Neural progenitor cell (in vitro differentiated cells): ENCODE measurements at regions not wholly inside any gene's neighbourhood (a gene's known extent, or its start where the extent isn't known, plus 50 kb on each side); places are given as distances from the start of the nearest gene placed in this dataset.

Experiments used
- DNase-seq: peaks from one replicate; pipeline ENCODE4 v3.0.0-alpha.2; 2016; ENCODE audit warnings: low spot score
- H2AFZ ChIP-seq: fragments of 200-600 bp; sonication (generic); replicated peaks from 2 replicates; pipeline ENCODE4 v1.6.1; 2016; ENCODE audit warnings: antibody characterized with exemption
- H3F3A ChIP-seq: fragments of 200-600 bp; sonication (generic); 2 replicates; pipeline ENCODE4 v1.6.1; 2016; ENCODE audit warnings: antibody characterized with exemption, low read depth
- H3K27ac ChIP-seq: fragments of 200-600 bp; sonication (generic); 2 replicates; pipeline ENCODE4 v1.5.1; 2016; ENCODE audit warnings: mild to moderate bottlenecking
- H3K27me3 ChIP-seq: fragments of 200-600 bp; sonication (generic); 2 replicates; pipeline ENCODE4 v1.6.1; 2016; ENCODE audit warnings: mild to moderate bottlenecking, moderate library complexity
- H3K36me3 ChIP-seq: fragments of 200-600 bp; sonication (generic); 2 replicates; pipeline ENCODE4 v1.5.1; 2016
- H3K4me1 ChIP-seq: fragments of 200-600 bp; sonication (generic); 2 replicates; pipeline ENCODE4 v1.6.1; 2016; ENCODE audit warnings: mixed run types
- H3K4me2 ChIP-seq: fragments of 200-600 bp; sonication (generic); 2 replicates; pipeline ENCODE4 v1.6.1; 2016
- H3K4me3 ChIP-seq: fragments of 200-600 bp; sonication (generic); 2 replicates; pipeline ENCODE4 v1.5.1; 2016
- H3K79me2 ChIP-seq: fragments of 200-600 bp; sonication (generic); 2 replicates; pipeline ENCODE4 v1.6.1; 2016; ENCODE audit warnings: low read depth
- H3K9ac ChIP-seq: fragments of 200-600 bp; sonication (generic); 2 replicates; pipeline ENCODE4 v1.6.1; 2016
- H3K9me3 ChIP-seq: fragments of 200-600 bp; sonication (generic); 2 replicates; pipeline ENCODE4 v1.5.1; 2016; ENCODE audit warnings: low read depth
- H4K20me1 ChIP-seq: fragments of 200-600 bp; sonication (generic); 2 replicates; pipeline ENCODE4 v1.6.1; 2016; ENCODE audit warnings: low read depth
- H3K27ac Mint-ChIP-seq: 3 replicates; pipeline ENCODE4 v1.8.0; 2021; ENCODE audit warnings: mixed read lengths
- H3K27me3 Mint-ChIP-seq: 2 replicates; pipeline ENCODE4 v1.8.0; 2022; ENCODE audit warnings: low read depth, mild to moderate bottlenecking, inconsistent platforms, moderate library complexity, mixed read lengths; ENCODE audit not compliant: insufficient read depth
- H3K36me3 Mint-ChIP-seq: 3 replicates; pipeline ENCODE4 v1.8.0; 2021; ENCODE audit warnings: mixed read lengths
- H3K4me1 Mint-ChIP-seq: 3 replicates; pipeline ENCODE4 v1.8.0; 2021; ENCODE audit warnings: mixed read lengths
- H3K4me3 Mint-ChIP-seq: 3 replicates; pipeline ENCODE4 v1.8.0; 2021; ENCODE audit warnings: mild to moderate bottlenecking, moderate library complexity, mixed read lengths
- H3K9me3 Mint-ChIP-seq: 3 replicates; pipeline ENCODE4 v1.8.0; 2020; ENCODE audit warnings: mixed read lengths
- CTCF ChIP-seq: fragments of 200-600 bp; sonication (generic); IDR thresholded peaks from 2 replicates; pipeline ENCODE4 v1.5.1; 2017; ENCODE audit warnings: antibody characterized with exemption, mild to moderate bottlenecking
- EZH2 ChIP-seq: fragments of 200-600 bp; sonication (generic); IDR thresholded peaks from 2 replicates; pipeline ENCODE4 v1.6.1; 2017; ENCODE audit warnings: antibody characterized with exemption, mild to moderate bottlenecking, moderate library complexity
- EZH2phosphoT487 ChIP-seq: fragments of 200-600 bp; sonication (generic); IDR thresholded peaks from 2 replicates; pipeline ENCODE4 v1.6.1; 2017; ENCODE audit warnings: antibody characterized with exemption

GRCh38 chr14:97296176-97296575 is 499.0 kb downstream of the VRK1 start:
- H3K36me3 Mint-ChIP-seq = no peaks in the 10 kb centered on the region

GRCh38 chr14:97297100-97297499 is 499.9 kb downstream of the VRK1 start:
- Mint-ChIP-seq H3K9me3 (no peaks in the 10 kb centered on the region), H3K27me3 (peaks cover 7% of the 10 kb centered on the region), H3K36me3 (no peaks in the 10 kb centered on the region), H3K4me3 (no peak overlapping the region), H3K27ac (no peak overlapping the region), H3K4me1 (peaks cover 14% of the 10 kb centered on the region)
- Histone ChIP-seq H3K79me2 (no peaks in the 10 kb centered on the region), H3K27ac (no peak overlapping the region), H2AFZ (no peak overlapping the region), H3K4me2 (no peak overlapping the region), H3K36me3 (no peaks in the 10 kb centered on the region), H3F3A (no peaks in the 10 kb centered on the region), H3K27me3 (no peaks in the 10 kb centered on the region), H3K4me1 (peaks cover 15% of the 10 kb centered on the region), H3K4me3 (no peak overlapping the region), H3K9ac (no peak overlapping the region), H3K9me3 (no peaks in the 10 kb centered on the region), H4K20me1 (no peaks in the 10 kb centered on the region)
- DNase-seq = no peak
- TF ChIP-seq EZH2phosphoT487 = no peak
- no peak for TF ChIP-seq CTCF
- TF ChIP-seq EZH2 = no peak

More at GRCh38 chr14:97296176-97296575, 499.0 kb downstream of the VRK1 start:
- Mint-ChIP-seq H3K4me1 (peaks cover 14% of the 10 kb centered on the region), H3K9me3 (no peaks in the 10 kb centered on the region), H3K4me3 (no peak overlapping the region), H3K27me3 (peaks cover 7% of the 10 kb centered on the region), H3K27ac (no peak overlapping the region)
- no peak for TF ChIP-seq EZH2phosphoT487
- no peak for TF ChIP-seq EZH2
- TF ChIP-seq CTCF = no peak
- H3K9me3 ChIP-seq = no peaks in the 10 kb centered on the region
- H2AFZ ChIP-seq = no peak overlapping the region
- no peak overlapping the region for H3K9ac ChIP-seq
- H3K4me2 ChIP-seq = no peak overlapping the region
- no peak overlapping the region for H3K4me3 ChIP-seq
- no peaks in the 10 kb centered on the region for H3F3A ChIP-seq
- H3K27ac ChIP-seq = no peak overlapping the region
- H3K79me2 ChIP-seq = no peaks in the 10 kb centered on the region
- no peak for DNase-seq
- H4K20me1 ChIP-seq = no peaks in the 10 kb centered on the region
- H3K36me3 ChIP-seq = no peaks in the 10 kb centered on the region
- H3K27me3 ChIP-seq = no peaks in the 10 kb centered on the region
- peaks cover 15% of the 10 kb centered on the region for H3K4me1 ChIP-seq

GRCh38 chr14:97298331-97298730 is 501.1 kb downstream of the VRK1 start:
- Histone ChIP-seq H3K9ac (no peak overlapping the region), H2AFZ (no peak overlapping the region), H3K4me3 (no peak overlapping the region), H3K36me3 (no peaks in the 10 kb centered on the region), H4K20me1 (no peaks in the 10 kb centered on the region), H3K4me1 (peaks cover 5% of the 10 kb centered on the region), H3K27me3 (no peaks in the 10 kb centered on the region), H3K9me3 (no peaks in the 10 kb centered on the region), H3K27ac (no peak overlapping the region), H3K79me2 (no peaks in the 10 kb centered on the region), H3K4me2 (no peak overlapping the region), H3F3A (no peaks in the 10 kb centered on the region)
- TF ChIP-seq CTCF (peak; percentile 61), EZH2phosphoT487 (no peak), EZH2 (no peak)
- peaks cover 10% of the 10 kb centered on the region for H3K4me1 Mint-ChIP-seq
- H3K4me3 Mint-ChIP-seq = no peak overlapping the region
- DNase-seq = peak; percentile 30
- H3K9me3 Mint-ChIP-seq = no peaks in the 10 kb centered on the region
- no peaks in the 10 kb centered on the region for H3K36me3 Mint-ChIP-seq
- H3K27me3 Mint-ChIP-seq = peaks cover 5% of the 10 kb centered on the region
- no peak overlapping the region for H3K27ac Mint-ChIP-seq
